Activated CD4-positive, alpha-beta T cell treated with anti-CD3 and anti-CD28 coated beads for 36 hours (primary cell): ENCODE measurements at regions not wholly inside any gene's neighbourhood (a gene's known extent, or its start where the extent isn't known, plus 50 kb on each side); places are given as distances from the start of the nearest gene placed in this dataset.

Experiments
- ATAC-seq: fragments of 200-7000 bp; cut with Tn5 transposase; one replicate; pipeline ENCODE4 v1.10.0; 2021; ENCODE audit warnings: mild to moderate bottlenecking, moderate library complexity
- CTCF ChIA-PET: fragments of 350-600 bp; sonication (Branson Sonifier 250); formaldehyde crosslinking; loops from one replicate; lab custom pipeline; 2021; ENCODE audit warnings: antibody characterized with exemption; lab: Charles Lee
- POLR2A ChIA-PET: fragments of 350-600 bp; sonication (Branson Sonifier 250); formaldehyde crosslinking; loops from one replicate; lab custom pipeline; 2021; ENCODE audit warnings: antibody characterized with exemption, inconsistent platforms; lab: Charles Lee
- DNase-seq: peaks from one replicate; pipeline ENCODE4 v3.0.0-alpha.2; 2020
- H3K27ac Mint-ChIP-seq: one replicate; pipeline ENCODE4 v1.8.0; 2021; ENCODE audit warnings: mixed read lengths
- H3K27me3 Mint-ChIP-seq: one replicate; pipeline ENCODE4 v1.8.0; 2021; ENCODE audit warnings: mixed read lengths
- H3K36me3 Mint-ChIP-seq: one replicate; pipeline ENCODE4 v1.8.0; 2021; ENCODE audit warnings: low read depth, mixed read lengths
- H3K4me1 Mint-ChIP-seq: one replicate; pipeline ENCODE4 v1.8.0; 2021; ENCODE audit warnings: mixed read lengths
- H3K4me3 Mint-ChIP-seq: one replicate; pipeline ENCODE4 v1.8.0; 2021; ENCODE audit warnings: mild to moderate bottlenecking, moderate library complexity, mixed read lengths
- H3K9me3 Mint-ChIP-seq: one replicate; pipeline ENCODE4 v1.8.0; 2021; ENCODE audit warnings: low read depth, mixed read lengths
- intact Hi-C, 2 experiments: fragments of 100-400 bp; cut with DNase I in 1 of 2; cut with micrococcal nuclease in 1 of 2; formaldehyde crosslinking; loops; one replicate each; pipeline versions ENCODE4 v1.14.2 to v1.15.1; 2022 to 2024; cut with DNase I, micrococcal nuclease

DNA sequence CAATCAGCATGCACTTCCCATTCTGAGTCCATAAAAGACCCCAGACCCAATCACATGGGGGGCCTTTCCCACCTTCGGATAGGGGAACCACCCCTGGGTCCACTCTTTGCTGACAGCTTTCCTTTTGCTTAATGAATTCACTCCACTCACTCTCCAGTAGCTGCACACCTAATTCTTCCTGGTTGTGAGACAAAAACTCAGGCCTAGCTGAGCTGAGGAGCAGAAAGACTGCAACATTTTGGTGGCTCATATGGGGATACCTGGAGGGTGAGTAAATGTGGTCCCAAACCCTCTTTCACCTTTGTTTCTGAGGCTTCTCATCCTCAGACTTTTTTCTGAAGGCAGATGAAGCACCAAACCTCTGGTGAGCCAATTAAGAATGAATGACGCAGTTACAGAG, 138.1 kb downstream of the WDR11 start:
- POLR2A ChIA-PET: no interaction called here
- peaks cover 16% of the 10 kb centered on the region for H3K9me3 Mint-ChIP-seq
- DNase-seq (no peak), ATAC-seq (no peak)
- H3K27me3 Mint-ChIP-seq: peaks cover 10% of the 10 kb centered on the region
- CTCF ChIA-PET: interaction anchor here (0.6 kb wide), 1 partner anchor 950 kb away, joined by 5 read pairs; no protein-coding TSS in a partner anchor
- intact Hi-C loops: no loop called here
- no peaks in the 10 kb centered on the region for H3K4me1 Mint-ChIP-seq
- H3K4me3 Mint-ChIP-seq: no peak overlapping the region
- no peak overlapping the region for H3K27ac Mint-ChIP-seq
- no peaks in the 10 kb centered on the region for H3K36me3 Mint-ChIP-seq

DNA sequence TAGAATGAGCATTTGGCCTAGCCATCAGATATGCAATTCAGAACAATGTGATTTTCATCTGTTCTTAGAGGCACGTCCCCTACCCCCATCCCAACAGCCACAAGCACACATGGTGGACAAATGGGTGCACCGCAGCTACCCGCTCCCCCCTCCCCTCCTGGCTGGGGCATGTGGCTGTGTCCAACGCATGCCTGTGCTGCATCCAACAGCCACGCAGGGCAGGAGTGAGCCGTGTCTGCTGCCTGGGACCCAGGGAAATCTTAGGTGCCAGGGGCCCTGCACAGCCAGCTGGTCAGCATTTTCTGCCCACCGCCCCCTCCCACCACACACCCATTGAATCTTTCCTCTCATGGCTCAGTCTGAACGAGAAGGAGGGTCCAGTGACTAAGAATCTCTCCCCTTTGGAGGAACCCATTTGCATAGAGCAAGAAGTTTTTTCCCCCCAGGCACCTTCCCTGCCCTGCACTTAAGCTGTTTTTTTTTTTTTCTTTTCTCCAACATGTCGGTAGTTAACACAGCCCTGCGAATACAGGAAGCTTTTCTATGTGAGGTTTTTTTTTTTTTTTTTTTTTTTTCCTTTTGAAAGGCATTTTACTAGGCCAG, 138.9 kb downstream of the WDR11 start:
- POLR2A ChIA-PET: no interaction called here
- Mint-ChIP-seq H3K27ac (no peak overlapping the region), H3K27me3 (peaks cover 10% of the 10 kb centered on the region), H3K4me3 (no peak overlapping the region), H3K4me1 (no peaks in the 10 kb centered on the region), H3K9me3 (peaks cover 19% of the 10 kb centered on the region), H3K36me3 (no peaks in the 10 kb centered on the region)
- DNase-seq (no peak), ATAC-seq (no peak)
- intact Hi-C loops: no loop called here
- CTCF ChIA-PET: no interaction called here

DNA sequence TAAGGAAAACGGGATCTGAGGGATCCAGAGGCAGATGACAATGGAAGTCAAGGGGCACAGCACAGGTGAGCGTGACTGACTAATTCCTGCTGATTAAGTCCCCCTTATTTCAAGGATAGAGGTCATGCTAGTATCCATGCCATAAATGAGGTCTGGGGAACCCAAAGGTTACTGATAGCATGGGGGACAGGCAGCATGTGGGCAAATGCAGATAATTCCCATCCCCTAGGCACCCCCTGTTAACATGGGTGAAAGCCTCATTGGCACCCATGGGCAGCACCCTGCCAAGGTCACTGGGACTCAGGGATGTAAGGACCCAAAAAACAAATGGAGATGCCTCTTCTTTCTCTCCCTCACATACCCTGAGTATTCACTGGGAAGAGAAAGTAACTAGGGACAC, 139.7 kb downstream of the WDR11 start:
- intact Hi-C loops: no loop called here
- Mint-ChIP-seq H3K36me3 (no peaks in the 10 kb centered on the region), H3K4me1 (no peaks in the 10 kb centered on the region), H3K27me3 (peaks cover 8% of the 10 kb centered on the region), H3K4me3 (no peak overlapping the region), H3K9me3 (peaks cover 19% of the 10 kb centered on the region), H3K27ac (no peak overlapping the region)
- POLR2A ChIA-PET: no interaction called here
- DNase-seq: no peak
- no peak for ATAC-seq
- CTCF ChIA-PET: no interaction called here

DNA sequence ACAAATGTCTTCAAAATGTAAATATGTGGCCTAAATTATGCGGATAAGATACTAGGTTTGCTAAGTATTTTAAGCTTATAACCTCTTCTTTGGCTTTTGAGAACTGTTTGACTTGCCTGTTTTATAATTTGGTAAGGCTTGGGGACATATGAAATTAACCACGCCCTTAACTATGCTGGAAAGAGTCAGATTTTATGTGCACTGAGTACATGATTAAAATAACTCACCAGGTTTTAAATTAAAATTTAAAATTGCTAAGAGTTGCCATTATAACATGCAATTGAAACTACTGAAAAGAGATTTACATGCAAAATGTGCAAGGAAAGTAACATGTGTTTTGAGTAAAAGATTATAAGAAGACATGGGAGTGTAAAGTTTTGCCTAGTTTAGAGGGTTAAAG, 141.9 kb downstream of the WDR11 start:
- DNase-seq (no peak), ATAC-seq (no peak)
- intact Hi-C loops: no loop called here
- no peak overlapping the region for H3K27ac Mint-ChIP-seq
- H3K4me3 Mint-ChIP-seq: no peak overlapping the region
- H3K9me3 Mint-ChIP-seq: peaks cover 21% of the 10 kb centered on the region
- ChIA-PET POLR2A (no interaction called here), CTCF (interaction anchor here (1.5 kb wide), 1 partner anchor 22 kb away, joined by 3 read pairs; no protein-coding TSS in a partner anchor)
- H3K36me3 Mint-ChIP-seq: no peaks in the 10 kb centered on the region
- peaks cover 6% of the 10 kb centered on the region for H3K27me3 Mint-ChIP-seq
- H3K4me1 Mint-ChIP-seq: no peaks in the 10 kb centered on the region

DNA sequence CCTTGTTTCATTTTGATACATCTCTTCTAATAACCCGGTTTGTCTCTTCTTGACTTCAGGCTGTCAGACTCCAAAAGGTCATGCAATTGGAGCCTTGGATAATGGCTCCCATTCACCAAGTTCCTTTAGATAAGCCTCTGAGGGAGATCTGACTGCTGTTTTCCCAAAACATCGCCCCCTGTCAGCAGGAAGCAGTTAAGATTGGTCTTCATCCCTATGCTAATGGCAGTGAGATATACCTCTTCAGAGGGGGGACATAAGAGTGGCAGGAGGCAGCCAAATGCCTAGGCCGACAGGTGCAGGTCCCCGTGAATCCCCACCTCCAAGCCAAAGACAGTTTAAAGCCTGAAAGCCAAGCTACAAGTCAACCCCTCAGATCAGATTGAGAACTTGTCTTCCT, 144.6 kb downstream of the WDR11 start:
- Mint-ChIP-seq H3K36me3 (no peaks in the 10 kb centered on the region), H3K27ac (no peak overlapping the region), H3K4me3 (no peak overlapping the region), H3K4me1 (no peaks in the 10 kb centered on the region), H3K27me3 (peaks cover 4% of the 10 kb centered on the region), H3K9me3 (peaks cover 9% of the 10 kb centered on the region)
- ATAC-seq (no peak), DNase-seq (no peak)
- intact Hi-C loops: no loop called here
- POLR2A ChIA-PET: no interaction called here
- CTCF ChIA-PET: no interaction called here

DNA sequence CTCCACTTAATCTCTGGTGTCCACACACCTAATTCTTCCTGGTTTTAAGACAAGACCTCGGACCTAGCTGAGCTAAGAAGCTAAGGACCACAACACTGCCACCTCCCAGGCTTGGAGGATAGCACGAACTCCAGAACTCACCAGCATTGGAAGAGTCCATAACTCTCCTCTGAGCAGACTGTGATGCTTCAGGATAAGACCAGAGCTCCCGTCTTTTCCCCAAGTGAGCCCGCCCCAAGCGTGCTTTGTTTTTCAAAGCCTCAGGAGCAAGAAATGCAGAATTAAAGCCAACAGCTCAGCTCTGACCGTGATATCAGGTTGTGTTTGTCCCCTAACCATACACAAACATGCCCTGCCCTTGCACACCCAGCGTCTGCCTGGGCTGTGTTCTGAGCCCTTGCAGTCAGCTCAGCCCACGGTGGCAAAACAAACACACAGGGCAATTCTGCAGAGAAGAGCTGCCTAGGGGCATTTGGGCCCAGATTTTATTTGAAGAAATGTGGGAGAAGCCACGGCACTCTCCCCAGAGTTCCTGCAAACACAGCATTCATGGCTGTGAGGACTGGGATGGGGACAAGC, 145.4 kb downstream of the WDR11 start:
- intact Hi-C loops: no loop called here
- ChIA-PET CTCF (no interaction called here), POLR2A (no interaction called here)
- no peaks in the 10 kb centered on the region for H3K36me3 Mint-ChIP-seq
- no peak overlapping the region for H3K4me3 Mint-ChIP-seq
- no peak for ATAC-seq
- H3K4me1 Mint-ChIP-seq: no peaks in the 10 kb centered on the region
- H3K27ac Mint-ChIP-seq: no peak overlapping the region
- H3K9me3 Mint-ChIP-seq: peaks cover 9% of the 10 kb centered on the region
- peaks cover 4% of the 10 kb centered on the region for H3K27me3 Mint-ChIP-seq
- DNase-seq: no peak

DNA sequence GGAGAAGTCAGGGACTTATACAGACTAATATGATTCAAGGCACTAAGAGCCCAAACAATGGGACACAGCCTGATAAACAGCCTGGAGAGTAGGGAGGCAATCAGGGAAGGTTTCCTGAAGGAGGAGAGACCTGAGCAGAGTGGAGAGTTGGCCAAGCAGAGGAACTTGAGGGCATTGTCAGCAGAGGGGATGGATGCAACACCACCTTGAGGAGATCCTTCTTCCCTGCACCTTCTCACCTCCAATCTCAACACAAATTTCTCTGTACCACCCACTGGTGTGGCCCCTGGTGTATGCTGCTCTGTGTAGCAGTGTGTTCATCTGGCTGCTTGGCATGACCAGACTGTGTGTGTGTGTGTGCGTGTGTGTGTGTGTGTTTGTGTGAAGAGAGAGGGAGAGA, 146.2 kb downstream of the WDR11 start:
- Mint-ChIP-seq H3K36me3 (no peaks in the 10 kb centered on the region), H3K9me3 (peaks cover 5% of the 10 kb centered on the region), H3K4me3 (no peak overlapping the region), H3K27ac (no peak overlapping the region), H3K4me1 (no peaks in the 10 kb centered on the region), H3K27me3 (peaks cover 4% of the 10 kb centered on the region)
- intact Hi-C loops: no loop called here
- ChIA-PET CTCF (no interaction called here), POLR2A (no interaction called here)
- DNase-seq (no peak), ATAC-seq (no peak)

DNA sequence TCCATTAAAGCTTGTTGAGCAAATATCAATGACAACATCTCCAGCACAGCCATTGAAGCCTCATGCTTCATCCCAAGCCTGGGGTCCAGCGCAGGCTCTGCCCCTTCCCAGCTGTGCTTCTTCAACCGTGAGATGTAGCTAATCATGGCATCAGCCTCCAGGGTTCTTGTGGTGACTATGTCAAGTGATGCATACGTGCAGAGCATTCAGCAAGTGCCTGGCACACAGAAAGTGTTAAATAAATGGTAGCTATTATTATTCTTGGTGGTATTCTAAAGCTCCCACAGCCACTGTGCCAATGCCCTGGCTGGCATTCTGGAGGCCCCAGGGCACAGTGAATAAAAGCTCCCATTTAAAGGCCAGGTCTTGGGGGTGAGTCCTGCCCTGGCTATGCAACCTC, 146.6 kb downstream of the WDR11 start:
- intact Hi-C loops: no loop called here
- H3K27me3 Mint-ChIP-seq: peaks cover 4% of the 10 kb centered on the region
- POLR2A ChIA-PET: no interaction called here
- no peak for ATAC-seq
- H3K9me3 Mint-ChIP-seq: peaks cover 5% of the 10 kb centered on the region
- CTCF ChIA-PET: no interaction called here
- no peaks in the 10 kb centered on the region for H3K36me3 Mint-ChIP-seq
- no peak for DNase-seq
- H3K4me3 Mint-ChIP-seq: no peak overlapping the region
- no peaks in the 10 kb centered on the region for H3K4me1 Mint-ChIP-seq
- no peak overlapping the region for H3K27ac Mint-ChIP-seq

DNA sequence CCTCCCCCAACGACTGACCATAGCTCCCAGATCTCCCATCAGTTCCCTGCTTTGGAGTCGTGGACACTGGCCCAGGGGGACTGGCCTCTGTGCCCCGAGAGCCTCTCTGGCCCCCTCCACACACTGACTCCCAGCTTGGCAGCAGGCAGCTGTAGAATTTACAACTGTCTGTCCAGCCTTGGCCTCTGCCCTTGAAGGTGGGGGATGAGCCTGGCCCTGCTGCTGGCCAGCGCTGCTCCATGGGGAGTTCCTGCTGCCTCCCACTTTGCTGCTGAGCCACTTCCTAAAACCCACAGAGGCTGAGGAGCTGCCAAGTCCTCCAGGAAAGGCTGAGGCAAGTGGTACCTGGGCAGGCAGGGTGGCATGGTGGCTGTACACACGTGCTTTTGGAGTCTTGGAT, 147.1 kb downstream of the WDR11 start:
- no peak for ATAC-seq

DNA sequence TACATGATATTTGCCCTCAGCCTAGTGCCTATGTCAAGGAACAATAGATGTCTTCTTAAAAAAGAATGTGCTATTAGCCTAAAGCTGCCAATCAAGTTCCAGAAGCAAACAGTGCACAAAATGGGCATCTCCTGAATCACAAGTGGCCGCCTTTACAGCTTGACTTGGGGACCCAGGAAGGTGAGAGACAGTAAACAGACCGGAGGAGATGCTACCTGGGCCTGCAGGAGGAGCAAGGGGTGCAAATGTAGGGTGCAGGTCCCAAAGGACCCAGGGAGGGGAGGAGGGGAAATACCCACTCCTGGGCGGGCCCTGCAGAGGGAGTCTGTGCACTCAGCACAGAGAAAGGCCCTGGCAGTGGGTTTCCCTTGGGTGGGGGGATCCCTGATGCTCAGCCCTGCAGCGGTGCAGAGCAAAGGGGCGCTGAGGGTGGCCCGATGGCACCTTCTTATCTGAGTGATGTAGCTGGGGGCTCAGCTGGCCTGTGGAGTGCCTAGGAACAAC, 147.7 kb downstream of the WDR11 start:
- no peak overlapping the region for H3K4me3 Mint-ChIP-seq
- ATAC-seq (no peak), DNase-seq (no peak)
- intact Hi-C loops: no loop called here
- H3K36me3 Mint-ChIP-seq: no peaks in the 10 kb centered on the region
- ChIA-PET POLR2A (no interaction called here), CTCF (no interaction called here)
- no peak overlapping the region for H3K27ac Mint-ChIP-seq
- H3K27me3 Mint-ChIP-seq: peaks cover 4% of the 10 kb centered on the region
- H3K4me1 Mint-ChIP-seq: no peaks in the 10 kb centered on the region
- H3K9me3 Mint-ChIP-seq: peaks cover 5% of the 10 kb centered on the region

More for the DNA sequence above, 147.1 kb downstream of the WDR11 start:
- Mint-ChIP-seq H3K4me1 (no peaks in the 10 kb centered on the region), H3K27ac (no peak overlapping the region), H3K4me3 (no peak overlapping the region), H3K9me3 (peaks cover 5% of the 10 kb centered on the region), H3K27me3 (peaks cover 4% of the 10 kb centered on the region), H3K36me3 (no peaks in the 10 kb centered on the region)
- intact Hi-C loops: no loop called here
- no peak for DNase-seq
- POLR2A ChIA-PET: no interaction called here
- CTCF ChIA-PET: no interaction called here

DNA sequence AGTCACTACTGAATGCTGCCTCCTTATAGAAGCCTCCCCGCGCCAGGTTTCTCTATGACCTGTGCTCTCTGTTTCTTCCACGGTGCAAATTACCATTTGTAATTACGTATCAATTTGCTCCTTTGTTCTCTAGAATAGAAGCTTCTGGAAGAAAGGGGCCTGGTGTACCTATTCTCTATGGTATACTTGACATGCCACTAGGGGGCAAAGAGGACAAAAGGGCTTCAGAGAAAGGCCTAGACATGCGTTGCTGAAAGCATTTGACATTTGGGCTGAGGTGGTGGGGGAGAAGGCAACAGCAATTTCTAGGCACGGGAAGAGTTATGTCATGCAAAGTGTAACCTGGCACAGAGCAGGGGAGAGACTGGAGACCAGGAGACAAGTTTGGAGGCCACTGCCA, 148.7 kb downstream of the WDR11 start:
- intact Hi-C loops: no loop called here
- H3K9me3 Mint-ChIP-seq: peaks cover 9% of the 10 kb centered on the region
- ChIA-PET CTCF (no interaction called here), POLR2A (no interaction called here)
- peaks cover 4% of the 10 kb centered on the region for H3K27me3 Mint-ChIP-seq
- ATAC-seq (no peak), DNase-seq (no peak)
- no peak overlapping the region for H3K4me3 Mint-ChIP-seq
- no peaks in the 10 kb centered on the region for H3K36me3 Mint-ChIP-seq
- H3K27ac Mint-ChIP-seq: no peak overlapping the region
- no peaks in the 10 kb centered on the region for H3K4me1 Mint-ChIP-seq

DNA sequence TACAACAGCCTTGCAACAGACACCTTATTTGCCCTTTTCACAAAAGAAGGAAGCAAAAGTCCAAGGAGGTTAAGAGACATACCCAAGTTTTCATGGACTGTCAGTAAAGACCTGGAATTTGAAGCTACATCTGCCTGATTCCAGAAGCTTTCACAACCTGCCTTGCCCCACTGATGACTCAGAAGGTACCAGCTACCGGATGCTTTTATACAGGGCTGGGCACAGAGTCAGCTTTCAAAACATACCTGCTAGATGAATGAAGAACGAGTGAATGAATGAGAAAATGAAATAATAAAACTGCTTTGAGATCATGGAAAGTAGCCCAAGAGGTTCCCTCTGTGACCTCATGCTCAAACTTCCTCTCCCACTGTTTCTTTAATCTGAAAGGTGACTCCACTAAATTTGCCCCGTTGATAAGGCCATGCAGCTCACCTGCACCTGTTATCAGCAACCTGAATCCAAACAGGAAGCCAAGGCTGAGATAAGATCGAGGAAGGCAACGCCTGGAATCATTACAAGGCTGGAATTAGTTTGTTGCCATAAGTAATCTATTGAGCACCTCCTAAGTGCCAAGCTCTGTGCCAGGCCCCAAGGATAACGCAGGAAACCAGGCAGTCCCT, 151.5 kb downstream of the WDR11 start:
- H3K36me3 Mint-ChIP-seq: no peaks in the 10 kb centered on the region
- H3K9me3 Mint-ChIP-seq: peaks cover 18% of the 10 kb centered on the region
- H3K27me3 Mint-ChIP-seq: peaks cover 2% of the 10 kb centered on the region
- POLR2A ChIA-PET: no interaction called here
- CTCF ChIA-PET: interaction anchor here (0.7 kb wide), 1 partner anchor 542 kb away, joined by 3 read pairs; no protein-coding TSS in a partner anchor
- ATAC-seq (no peak), DNase-seq (no peak)
- H3K4me3 Mint-ChIP-seq: no peak overlapping the region
- no peak overlapping the region for H3K27ac Mint-ChIP-seq
- intact Hi-C loops: no loop called here
- H3K4me1 Mint-ChIP-seq: no peaks in the 10 kb centered on the region
